Neural progenitor cell (in vitro differentiated cells): ENCODE measurements at regions not wholly inside any gene's neighbourhood (a gene's known extent, or its start where the extent isn't known, plus 50 kb on each side); places are given as distances from the start of the nearest gene placed in this dataset.

Experiments used
- DNase-seq: peaks from one replicate; pipeline ENCODE4 v3.0.0-alpha.2; 2016; ENCODE audit warnings: low spot score
- H2AFZ ChIP-seq: fragments of 200-600 bp; sonication (generic); replicated peaks from 2 replicates; pipeline ENCODE4 v1.6.1; 2016; ENCODE audit warnings: antibody characterized with exemption
- H3F3A ChIP-seq: fragments of 200-600 bp; sonication (generic); 2 replicates; pipeline ENCODE4 v1.6.1; 2016; ENCODE audit warnings: antibody characterized with exemption, low read depth
- H3K27ac ChIP-seq: fragments of 200-600 bp; sonication (generic); 2 replicates; pipeline ENCODE4 v1.5.1; 2016; ENCODE audit warnings: mild to moderate bottlenecking
- H3K27me3 ChIP-seq: fragments of 200-600 bp; sonication (generic); 2 replicates; pipeline ENCODE4 v1.6.1; 2016; ENCODE audit warnings: mild to moderate bottlenecking, moderate library complexity
- H3K36me3 ChIP-seq: fragments of 200-600 bp; sonication (generic); 2 replicates; pipeline ENCODE4 v1.5.1; 2016
- H3K4me1 ChIP-seq: fragments of 200-600 bp; sonication (generic); 2 replicates; pipeline ENCODE4 v1.6.1; 2016; ENCODE audit warnings: mixed run types
- H3K4me2 ChIP-seq: fragments of 200-600 bp; sonication (generic); 2 replicates; pipeline ENCODE4 v1.6.1; 2016
- H3K4me3 ChIP-seq: fragments of 200-600 bp; sonication (generic); 2 replicates; pipeline ENCODE4 v1.5.1; 2016
- H3K79me2 ChIP-seq: fragments of 200-600 bp; sonication (generic); 2 replicates; pipeline ENCODE4 v1.6.1; 2016; ENCODE audit warnings: low read depth
- H3K9ac ChIP-seq: fragments of 200-600 bp; sonication (generic); 2 replicates; pipeline ENCODE4 v1.6.1; 2016
- H3K9me3 ChIP-seq: fragments of 200-600 bp; sonication (generic); 2 replicates; pipeline ENCODE4 v1.5.1; 2016; ENCODE audit warnings: low read depth
- H4K20me1 ChIP-seq: fragments of 200-600 bp; sonication (generic); 2 replicates; pipeline ENCODE4 v1.6.1; 2016; ENCODE audit warnings: low read depth
- H3K27ac Mint-ChIP-seq: 3 replicates; pipeline ENCODE4 v1.8.0; 2021; ENCODE audit warnings: mixed read lengths
- H3K27me3 Mint-ChIP-seq: 2 replicates; pipeline ENCODE4 v1.8.0; 2022; ENCODE audit warnings: low read depth, mild to moderate bottlenecking, inconsistent platforms, moderate library complexity, mixed read lengths; ENCODE audit not compliant: insufficient read depth
- H3K36me3 Mint-ChIP-seq: 3 replicates; pipeline ENCODE4 v1.8.0; 2021; ENCODE audit warnings: mixed read lengths
- H3K4me1 Mint-ChIP-seq: 3 replicates; pipeline ENCODE4 v1.8.0; 2021; ENCODE audit warnings: mixed read lengths
- H3K4me3 Mint-ChIP-seq: 3 replicates; pipeline ENCODE4 v1.8.0; 2021; ENCODE audit warnings: mild to moderate bottlenecking, moderate library complexity, mixed read lengths
- H3K9me3 Mint-ChIP-seq: 3 replicates; pipeline ENCODE4 v1.8.0; 2020; ENCODE audit warnings: mixed read lengths
- CTCF ChIP-seq: fragments of 200-600 bp; sonication (generic); IDR thresholded peaks from 2 replicates; pipeline ENCODE4 v1.5.1; 2017; ENCODE audit warnings: antibody characterized with exemption, mild to moderate bottlenecking
- EZH2 ChIP-seq: fragments of 200-600 bp; sonication (generic); IDR thresholded peaks from 2 replicates; pipeline ENCODE4 v1.6.1; 2017; ENCODE audit warnings: antibody characterized with exemption, mild to moderate bottlenecking, moderate library complexity
- EZH2phosphoT487 ChIP-seq: fragments of 200-600 bp; sonication (generic); IDR thresholded peaks from 2 replicates; pipeline ENCODE4 v1.6.1; 2017; ENCODE audit warnings: antibody characterized with exemption

DNA sequence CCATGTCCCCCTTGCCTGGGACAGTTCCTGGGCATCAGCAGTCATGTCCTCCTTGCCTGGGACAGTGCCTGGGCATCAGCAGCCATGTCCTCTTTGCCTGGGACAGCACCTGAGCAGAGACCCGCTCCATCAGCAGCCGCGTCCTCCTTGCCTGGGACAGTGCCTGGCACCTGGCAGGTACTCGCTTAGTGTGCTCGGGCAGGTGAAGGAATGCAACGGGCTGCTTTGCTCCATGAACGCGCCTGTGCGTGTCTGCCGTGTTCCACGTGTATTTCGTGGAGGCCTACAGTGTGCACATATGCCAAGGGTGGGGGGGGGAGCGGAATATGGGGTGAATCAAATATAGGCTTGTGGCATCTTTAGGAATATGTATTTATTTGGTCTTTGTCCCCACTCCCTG lies 1490.7 kb downstream of the TBC1D22A start:
- no peaks in the 10 kb centered on the region for H3K36me3 ChIP-seq
- no peak overlapping the region for H3K27ac Mint-ChIP-seq

DNA sequence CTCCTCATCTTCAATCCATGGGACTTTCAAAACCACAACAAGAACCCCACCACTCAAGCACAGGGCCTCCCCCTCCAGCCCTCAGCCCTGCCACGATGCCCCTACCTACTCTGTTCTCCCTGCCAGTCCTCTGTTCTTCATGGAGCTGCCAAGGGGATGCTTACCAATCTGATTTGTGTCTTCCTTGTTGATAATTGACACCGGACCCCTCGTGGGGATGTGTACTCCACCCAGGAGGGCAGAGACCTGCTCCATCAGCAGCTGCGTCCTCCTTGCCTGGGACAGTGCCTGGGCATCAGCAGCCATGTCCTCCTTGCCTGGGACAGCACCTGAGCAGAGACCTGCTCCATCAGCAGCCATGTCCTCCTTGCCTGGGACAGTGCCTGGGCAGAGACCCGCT lies 1489.2 kb downstream of the TBC1D22A start:
- Histone ChIP-seq H3K4me2 (no peak overlapping the region), H3K9me3 (no peaks in the 10 kb centered on the region), H3K4me1 (peaks cover 23% of the 10 kb centered on the region), H3K4me3 (no peak overlapping the region), H3K9ac (no peak overlapping the region), H3F3A (no peaks in the 10 kb centered on the region), H2AFZ (no peak overlapping the region), H3K36me3 (no peaks in the 10 kb centered on the region), H3K79me2 (no peaks in the 10 kb centered on the region), H4K20me1 (no peaks in the 10 kb centered on the region), H3K27ac (no peak overlapping the region), H3K27me3 (no peaks in the 10 kb centered on the region)
- Mint-ChIP-seq H3K9me3 (peaks cover 4% of the 10 kb centered on the region), H3K4me3 (no peak overlapping the region), H3K27me3 (peaks cover 15% of the 10 kb centered on the region), H3K27ac (no peak overlapping the region), H3K36me3 (no peaks in the 10 kb centered on the region), H3K4me1 (peaks cover 28% of the 10 kb centered on the region)
- TF ChIP-seq CTCF (no peak), EZH2phosphoT487 (no peak), EZH2 (no peak)
- no peak for DNase-seq

More for the DNA sequence above, 1490.7 kb downstream of the TBC1D22A start:
- Histone ChIP-seq H4K20me1 (no peaks in the 10 kb centered on the region), H3K9ac (no peak overlapping the region), H3K79me2 (no peaks in the 10 kb centered on the region), H3K27ac (no peak overlapping the region), H3K27me3 (no peaks in the 10 kb centered on the region), H2AFZ (no peak overlapping the region), H3K4me3 (no peak overlapping the region), H3K4me2 (no peak overlapping the region), H3K4me1 (peaks cover 29% of the 10 kb centered on the region), H3K9me3 (no peaks in the 10 kb centered on the region), H3F3A (no peaks in the 10 kb centered on the region)
- TF ChIP-seq CTCF = no peak
- H3K4me1 Mint-ChIP-seq = peaks cover 39% of the 10 kb centered on the region
- H3K9me3 Mint-ChIP-seq = peaks cover 2% of the 10 kb centered on the region
- H3K4me3 Mint-ChIP-seq = no peak overlapping the region
- no peak for DNase-seq
- H3K36me3 Mint-ChIP-seq = no peaks in the 10 kb centered on the region
- peaks cover 11% of the 10 kb centered on the region for H3K27me3 Mint-ChIP-seq

GRCh38 chr22:48250937-48251530 lies 1488.6 kb downstream of the TBC1D22A start:
- H3K36me3 Mint-ChIP-seq = no peaks in the 10 kb centered on the region
- Histone ChIP-seq H3K9me3 (no peaks in the 10 kb centered on the region), H3K4me2 (no peak overlapping the region), H3K36me3 (no peaks in the 10 kb centered on the region), H3K4me3 (no peak overlapping the region), H2AFZ (no peak overlapping the region), H3K79me2 (no peaks in the 10 kb centered on the region), H3K27ac (no peak overlapping the region), H3K9ac (no peak overlapping the region), H3K27me3 (no peaks in the 10 kb centered on the region), H4K20me1 (no peaks in the 10 kb centered on the region), H3K4me1 (peaks cover 18% of the 10 kb centered on the region), H3F3A (no peaks in the 10 kb centered on the region)
- H3K4me3 Mint-ChIP-seq = no peak overlapping the region
- no peak for DNase-seq
- peaks cover 17% of the 10 kb centered on the region for H3K27me3 Mint-ChIP-seq
- H3K4me1 Mint-ChIP-seq = peaks cover 24% of the 10 kb centered on the region
- H3K27ac Mint-ChIP-seq = no peak overlapping the region
- peaks cover 4% of the 10 kb centered on the region for H3K9me3 Mint-ChIP-seq
- TF ChIP-seq EZH2 (no peak), CTCF (no peak), EZH2phosphoT487 (no peak)
